ELR (cell line): ENCODE measurements at regions not wholly inside any gene's neighbourhood (a gene's known extent, or its start where the extent isn't known, plus 50 kb on each side); places are given as distances from the start of the nearest gene placed in this dataset.

ENCODE experiments used
- DNase-seq: peaks from one replicate; pipeline ENCODE4 v3.0.0-alpha.2; 2015; ENCODE audit warnings: low read depth

DNA sequence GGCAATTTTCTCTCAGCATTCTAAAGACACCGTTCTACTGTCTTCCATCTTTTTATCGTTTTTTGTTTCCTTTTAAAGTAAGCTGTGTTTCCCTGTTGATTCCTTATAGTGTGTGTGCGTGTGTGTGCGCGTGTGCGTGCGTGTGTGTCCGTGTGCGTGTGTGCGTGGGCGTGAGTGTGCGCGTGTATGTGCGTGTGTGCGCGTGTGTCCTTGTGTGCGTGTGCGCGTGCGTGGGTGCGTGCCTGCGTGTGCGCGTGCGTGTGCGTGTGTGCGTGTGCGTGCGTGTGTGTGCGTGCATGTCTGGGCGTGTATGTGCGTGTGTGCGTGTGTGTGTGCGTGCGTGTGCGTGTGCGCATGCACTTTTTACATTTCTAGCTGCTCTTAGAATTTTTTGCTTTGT lies 1033.7 kb downstream of the BRD1 start:
- DNase-seq = no peak

DNA sequence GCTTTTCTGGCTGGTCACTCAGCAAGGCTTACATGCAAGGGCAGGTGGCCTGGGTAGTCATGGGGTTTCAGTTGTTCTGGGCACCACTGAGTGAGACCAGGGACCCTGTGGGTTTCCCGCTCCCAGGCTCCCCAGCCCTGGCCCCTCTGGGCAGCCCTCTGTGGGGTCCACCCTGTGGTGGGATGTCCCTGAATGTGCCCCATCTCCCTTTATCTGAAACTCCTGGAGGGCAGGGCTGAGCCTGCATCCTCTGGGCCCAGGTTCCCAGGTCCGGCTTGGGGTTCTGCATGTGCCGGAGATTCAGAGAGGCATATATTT lies 1041.0 kb downstream of the BRD1 start:
- DNase-seq = no peak

DNA sequence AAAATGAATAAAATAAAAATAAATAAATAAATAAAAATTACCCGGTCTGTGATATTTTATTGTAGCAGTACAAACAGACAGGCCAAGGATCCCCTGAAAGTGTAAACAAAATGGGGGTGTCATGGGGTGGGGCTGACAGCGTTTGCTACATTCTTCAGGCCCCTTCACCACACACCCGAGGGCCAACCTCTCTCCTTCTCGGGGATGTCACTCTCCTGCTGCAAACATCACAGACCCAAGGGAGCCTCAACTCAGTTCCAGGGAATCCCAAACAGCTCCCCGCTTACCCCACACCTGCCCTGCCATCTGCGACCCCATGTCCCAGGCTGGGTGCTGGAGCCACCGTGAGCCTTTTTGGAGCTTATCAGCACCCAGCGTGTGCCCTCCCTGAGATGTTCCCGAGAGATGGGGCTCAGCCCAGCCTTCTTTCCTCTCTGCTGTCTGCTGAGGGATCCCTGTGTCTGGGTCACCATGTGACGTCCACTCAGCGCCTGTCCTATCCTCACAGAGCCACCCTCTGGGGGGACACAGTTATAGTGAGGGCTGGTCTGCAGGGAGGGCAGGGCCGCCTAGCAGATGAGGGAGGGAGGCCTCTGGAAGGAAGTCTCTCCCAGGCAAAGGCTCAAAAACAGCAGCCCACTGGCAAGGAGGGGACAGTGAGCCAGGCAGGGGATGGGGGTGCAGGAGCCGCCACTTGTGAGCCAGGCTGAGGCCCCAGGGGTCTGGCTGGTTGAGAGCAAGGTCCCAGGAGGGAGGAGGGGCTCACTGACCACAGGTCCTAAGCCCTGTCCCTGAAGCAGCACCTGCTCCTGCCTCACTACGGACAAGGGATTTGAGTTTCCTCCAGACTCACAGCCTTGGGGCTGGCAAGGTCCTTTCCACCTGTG lies 1041.6 kb downstream of the BRD1 start:
- DNase-seq = no peak

DNA sequence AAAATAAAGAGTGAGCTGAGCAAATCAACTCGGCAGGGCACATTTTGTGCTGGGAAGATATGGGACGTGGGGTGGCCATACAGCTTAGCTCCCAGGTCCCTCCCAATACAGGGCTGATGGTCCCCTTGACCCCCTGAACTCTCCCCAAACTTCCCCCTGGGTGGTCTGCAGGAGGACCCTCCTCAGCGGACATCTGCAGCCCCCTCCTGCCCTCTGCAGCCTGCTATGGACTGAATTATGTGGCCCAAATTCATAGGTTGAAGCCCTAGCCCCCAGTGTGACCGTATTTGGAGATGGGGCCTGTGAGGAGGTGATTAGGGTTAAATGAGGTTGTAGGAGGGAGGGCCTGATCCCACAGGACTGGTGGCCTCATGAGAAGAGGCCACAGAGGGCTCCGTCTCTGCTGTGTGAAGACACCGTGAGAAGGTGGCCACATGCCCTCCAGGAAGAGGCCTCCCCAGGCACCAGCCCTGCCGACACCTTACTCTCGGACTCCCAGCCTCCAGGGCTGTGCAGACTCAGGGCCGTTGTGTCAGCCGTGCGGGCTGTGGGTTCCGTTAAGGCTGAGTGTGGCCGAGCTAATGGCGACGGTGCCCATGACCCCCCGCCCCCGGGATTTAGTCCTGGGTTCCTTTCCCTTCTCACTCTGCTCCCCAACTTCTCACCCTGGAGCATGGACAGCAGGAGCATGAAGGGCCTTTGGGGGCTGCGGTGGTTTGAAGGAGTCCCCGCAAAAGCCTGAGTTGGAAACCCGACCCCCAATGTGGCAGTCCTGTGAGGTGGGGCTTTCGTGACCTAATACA lies 1042.8 kb downstream of the BRD1 start:
- no peak for DNase-seq

DNA sequence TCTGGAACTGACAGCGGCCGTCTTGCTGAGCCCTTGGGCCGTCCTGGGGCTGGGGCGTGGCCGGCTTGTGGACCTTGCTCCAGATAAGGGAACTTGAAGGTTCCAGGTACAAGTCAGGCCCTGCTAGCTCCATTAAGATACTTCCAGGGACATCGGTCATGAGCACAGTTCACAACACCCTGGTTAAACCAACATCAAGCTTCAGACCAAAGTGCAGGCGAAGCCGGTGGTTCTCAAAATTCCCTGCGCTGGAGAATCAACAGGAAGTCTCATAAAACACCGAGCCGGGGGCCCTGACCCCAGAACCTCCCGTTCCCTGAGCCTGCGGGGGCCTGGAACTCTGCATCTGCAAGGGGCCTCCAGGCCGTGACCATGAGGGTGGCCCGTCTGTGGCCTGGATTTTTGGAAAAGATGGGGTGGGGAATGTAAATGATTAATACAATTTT lies 1043.8 kb downstream of the BRD1 start:
- no peak for DNase-seq

DNA sequence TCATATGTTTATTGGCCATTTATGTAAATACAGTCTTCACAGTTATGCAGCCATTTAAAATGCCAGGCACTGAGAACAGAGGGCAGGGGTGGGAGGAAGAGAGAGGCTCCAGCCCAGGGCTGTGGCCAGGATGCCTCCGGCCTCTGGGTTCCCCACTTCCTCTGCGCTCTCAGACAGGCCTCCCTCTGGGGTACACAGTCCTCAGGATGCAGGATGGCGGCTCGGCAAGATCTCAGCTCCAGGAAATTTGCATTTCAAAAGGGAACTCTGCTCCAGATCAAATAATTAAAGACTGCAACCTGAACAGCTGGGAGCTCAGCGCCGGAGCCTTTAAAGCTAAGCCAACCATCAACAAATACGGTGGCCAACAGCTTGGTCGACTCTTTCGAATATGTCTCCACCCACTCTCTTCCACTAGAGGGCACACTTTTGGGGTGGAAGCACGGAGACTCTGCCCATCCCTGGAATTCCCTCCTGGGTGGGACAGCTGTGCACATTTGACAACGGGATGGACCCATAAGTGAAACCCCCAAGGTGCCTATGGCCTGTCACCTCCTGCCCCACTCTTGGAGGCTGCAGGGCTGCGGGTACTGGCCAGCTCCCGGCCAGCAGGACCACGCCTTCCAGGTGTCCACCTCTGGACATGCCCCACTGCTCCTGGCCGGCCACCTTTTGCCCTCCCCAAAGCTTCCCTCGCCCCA lies 1044.7 kb downstream of the BRD1 start:
- DNase-seq = no peak

- DNase-seq = no peak
Measured at GRCh38 chr22:48782326-48782725, 1045.3 kb downstream of the BRD1 start.

- no peak for DNase-seq
Measured at GRCh38 chr22:48781868-48782267, 1045.8 kb downstream of the BRD1 start.

GRCh38 chr22:48781391-48781790 lies 1046.3 kb downstream of the BRD1 start:
- DNase-seq = no peak

DNA sequence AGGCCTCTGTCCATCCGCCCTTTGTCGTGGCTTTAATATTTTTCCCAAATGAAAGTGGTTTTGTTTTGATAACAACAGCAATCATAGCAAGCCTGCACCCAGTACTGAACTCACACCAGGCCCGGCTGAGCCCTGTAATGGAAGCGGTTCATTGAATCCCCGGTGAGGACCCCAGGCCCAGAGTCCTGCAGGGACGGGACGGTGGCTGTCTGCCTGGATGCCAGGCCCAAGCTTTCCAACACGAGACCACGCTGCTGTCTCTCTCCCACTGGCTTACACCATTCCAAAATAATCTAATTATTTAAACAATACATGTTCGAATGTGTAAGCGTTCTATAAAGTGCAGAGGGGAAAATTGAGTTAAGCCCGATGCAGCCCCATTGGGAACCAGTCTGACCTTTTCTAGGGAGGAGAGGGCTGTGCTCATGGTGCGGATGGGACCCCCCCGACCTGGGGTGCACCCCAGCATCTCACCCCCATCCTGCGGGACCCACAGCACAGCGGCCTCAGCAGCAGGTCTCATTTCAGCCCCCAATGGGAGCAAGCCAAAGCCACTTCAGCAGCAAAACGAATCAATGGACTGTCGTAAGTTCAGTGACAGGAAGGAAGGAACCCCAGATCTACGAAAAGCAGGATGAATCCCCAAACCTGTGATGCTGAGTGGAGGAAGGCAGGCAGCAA lies 1046.9 kb downstream of the BRD1 start:
- no peak for DNase-seq

DNA sequence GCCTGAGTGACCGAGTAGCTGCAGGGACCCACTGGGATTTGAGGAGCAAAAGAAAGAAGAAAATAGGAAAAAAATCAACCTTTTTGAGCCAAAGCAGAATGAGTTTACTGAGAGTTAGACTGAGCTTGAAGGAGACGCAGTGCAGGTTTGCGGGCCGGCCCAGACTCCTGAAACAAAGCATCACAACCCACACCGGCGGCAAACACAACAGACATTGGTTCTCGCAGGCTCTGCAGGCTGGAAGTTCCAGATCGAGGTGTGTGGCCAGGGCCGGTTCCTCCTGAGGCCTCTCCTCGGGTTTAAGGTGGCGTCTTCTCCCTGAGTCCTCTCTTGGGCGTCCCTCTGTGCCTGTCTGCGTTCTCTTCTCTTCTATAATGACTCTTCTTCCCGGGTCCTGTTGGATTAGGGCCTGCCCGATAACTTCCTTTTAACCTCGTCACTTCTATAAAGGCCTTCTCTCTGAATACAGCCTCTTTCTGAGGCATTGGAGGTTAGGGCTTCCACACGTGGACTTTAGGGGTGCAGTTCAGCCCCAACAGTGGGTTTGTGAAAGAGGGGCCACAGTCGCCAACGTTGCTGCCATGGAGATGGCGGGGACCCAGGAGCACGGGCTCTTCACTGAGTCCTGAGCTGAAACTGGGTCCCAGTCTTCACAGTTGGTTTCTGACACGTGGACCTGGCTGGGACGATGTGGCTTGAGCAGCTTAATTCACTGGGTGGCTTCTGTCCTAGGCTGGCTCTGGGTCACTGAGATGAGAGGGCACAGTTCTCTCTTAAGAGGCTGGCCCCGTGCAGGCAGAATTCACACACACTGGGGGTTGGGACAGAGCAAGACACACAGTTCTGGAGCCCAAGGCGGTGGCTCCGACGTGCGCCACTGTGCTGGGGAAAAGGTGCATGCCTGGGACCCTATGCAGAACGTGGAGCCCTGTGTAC lies 1047.7 kb downstream of the BRD1 start:
- DNase-seq = no peak

DNA sequence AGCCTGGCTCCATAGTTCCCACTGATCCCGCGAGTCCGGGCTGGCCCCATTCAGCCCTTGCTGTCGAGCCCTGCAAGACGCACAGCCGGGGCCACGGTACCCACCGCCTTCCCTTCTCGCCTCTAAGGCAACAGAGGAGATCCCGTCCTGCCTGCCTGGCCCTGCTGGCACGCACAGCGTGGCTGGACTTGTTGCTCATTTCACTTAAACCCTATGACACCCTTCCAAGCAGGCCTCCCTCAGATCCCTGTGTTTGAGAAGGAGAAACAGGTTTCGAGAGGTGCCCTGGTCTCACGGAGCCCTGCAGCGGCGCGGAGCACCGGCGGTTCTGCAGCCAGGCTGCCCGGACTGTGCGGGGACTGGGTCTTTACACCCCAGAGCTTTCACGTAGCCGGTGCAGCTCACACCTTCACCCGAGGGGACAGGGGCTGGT lies 1048.4 kb downstream of the BRD1 start:
- DNase-seq = no peak

- no peak for DNase-seq
Measured at GRCh38 chr22:48778308-48779195, 1049.1 kb downstream of the BRD1 start.

- DNase-seq = no peak
Measured at GRCh38 chr22:48772286-48772907, 1055.3 kb downstream of the BRD1 start.

DNA sequence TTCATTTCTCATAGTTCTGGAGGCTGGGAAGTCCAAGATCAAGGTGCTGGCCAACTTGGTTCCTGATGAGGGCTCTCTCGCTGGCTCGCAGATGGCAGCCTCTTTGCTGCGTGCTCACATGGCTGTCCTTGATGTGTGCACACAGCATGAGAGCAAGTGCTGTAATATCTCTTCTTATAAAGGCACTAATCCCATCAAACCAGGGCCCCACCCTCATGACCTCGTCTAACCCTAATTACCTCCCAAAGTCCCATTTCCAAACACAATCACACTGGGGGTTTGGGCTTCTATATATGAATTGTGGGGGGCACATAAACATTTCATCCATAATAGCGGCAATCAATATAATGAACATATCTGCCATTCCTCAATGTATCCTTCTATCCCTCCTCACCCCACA lies 1062.1 kb downstream of the BRD1 start:
- DNase-seq = no peak

DNA sequence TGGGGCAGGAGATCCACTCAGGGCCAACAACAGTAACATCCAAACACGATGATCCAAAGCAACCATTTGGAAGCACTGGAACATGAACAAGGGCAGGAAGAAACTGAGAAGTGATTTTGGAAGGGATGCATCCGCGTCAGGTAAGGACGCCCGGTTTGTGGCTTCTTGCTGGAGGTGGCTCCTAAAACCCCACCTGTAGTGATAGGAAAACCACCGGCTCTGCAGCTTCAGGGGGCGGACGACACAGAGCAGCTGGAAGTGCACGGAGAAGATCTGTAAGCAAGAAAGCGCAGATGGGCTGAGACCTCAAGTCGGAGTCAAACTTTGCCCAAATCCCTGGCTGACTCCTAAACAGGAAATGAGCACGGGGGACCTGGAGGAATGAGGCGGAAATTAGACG lies 1066.1 kb downstream of the BRD1 start:
- no peak for DNase-seq

DNA sequence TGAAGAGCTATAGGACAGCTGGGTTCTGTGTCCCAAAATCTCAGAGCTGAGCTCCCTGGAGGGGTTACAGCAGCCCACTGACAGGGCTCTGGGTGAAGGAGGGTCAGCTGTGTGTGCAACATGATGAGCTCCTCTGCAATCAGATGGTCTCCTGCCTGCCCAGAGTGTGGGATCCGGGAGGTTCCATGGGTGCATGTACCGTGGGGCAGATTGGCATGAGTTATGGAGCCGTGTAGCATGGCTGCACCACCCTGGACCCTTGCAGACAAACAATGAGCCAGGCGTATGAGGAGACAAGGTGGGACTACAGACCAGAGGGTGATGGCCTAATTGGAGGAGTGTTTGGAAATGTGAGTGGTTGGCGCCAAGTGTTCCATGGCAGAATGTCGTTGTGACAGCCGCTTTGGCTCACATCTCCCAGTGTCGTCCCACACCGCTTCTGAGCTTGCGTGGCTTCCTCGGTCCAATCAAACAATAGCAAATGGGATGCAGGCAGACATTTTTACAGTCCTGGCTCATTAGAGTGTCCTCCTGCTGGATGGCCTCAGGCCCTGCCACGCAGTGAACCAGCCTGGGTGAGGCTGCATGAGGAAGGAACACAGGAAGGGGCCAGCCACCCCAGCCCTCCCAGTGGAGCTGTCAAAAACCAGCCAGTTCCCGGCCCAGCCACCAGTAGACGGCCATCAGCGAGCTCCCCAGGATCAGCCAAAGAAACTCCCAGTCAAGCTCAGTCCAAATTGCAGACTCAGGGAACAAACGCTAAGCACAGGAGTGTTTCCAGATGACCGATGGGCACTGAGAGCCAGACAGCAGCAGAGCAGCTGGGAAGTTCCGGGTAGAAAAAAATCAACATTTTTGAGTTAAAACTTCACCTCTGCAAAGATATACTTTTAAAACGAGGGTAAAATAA lies 1066.9 kb downstream of the BRD1 start:
- no peak for DNase-seq
